Large intestine (tissue), 3 donors: ENCODE measurements at regions not wholly inside any gene's neighbourhood (a gene's known extent, or its start where the extent isn't known, plus 50 kb on each side); places are given as distances from the start of the nearest gene placed in this dataset.
"Not testable (repeated sequence)": the region's sequence is repeated elsewhere in the genome, so short reads cannot be mapped to it uniquely, and the experiment has no call there.

Experiments
- DNase-seq, 2 donors: peaks; one replicate each; pipeline versions ENCODE4 v3.0.0 to v3.0.0-alpha.2; 2013
- H3K27ac ChIP-seq: one replicate; pipeline ENCODE4 v1.5.1; 2013; ENCODE audit warnings: low read length
- H3K27me3 ChIP-seq: 2 replicates; pipeline ENCODE4 v1.6.1; 2013; ENCODE audit warnings: low read length; ENCODE audit not compliant: control insufficient read depth, insufficient read depth
- H3K36me3 ChIP-seq: 2 replicates; pipeline ENCODE4 v1.6.1; 2013; ENCODE audit warnings: low read length; ENCODE audit not compliant: control insufficient read depth, insufficient read depth
- H3K4me1 ChIP-seq: one replicate; pipeline ENCODE4 v1.6.1; 2013; ENCODE audit warnings: low read length; ENCODE audit not compliant: control insufficient read depth, insufficient read depth
- H3K4me3 ChIP-seq: one replicate; pipeline ENCODE4 v1.5.1; 2013; ENCODE audit warnings: low read length
- H3K9me3 ChIP-seq: one replicate; pipeline ENCODE4 v1.6.1; 2013; ENCODE audit warnings: mild to moderate bottlenecking, low read depth, low read length, moderate library complexity; ENCODE audit not compliant: control insufficient read depth
- WGBS: methylation state at CpG from one replicate; pipeline ENCODE4 v1.1.5; 2013; ENCODE audit warnings: low lambda C conversion rate; ENCODE audit not compliant: insufficient coverage; 5-methylcytosine and 5-hydroxymethylcytosine counted together

- H3K36me3 ChIP-seq, result no peaks in the 10 kb centered on the region
- no peaks in the 10 kb centered on the region for H3K4me1 ChIP-seq
- no peaks in the 10 kb centered on the region for H3K27me3 ChIP-seq
- no peak for DNase-seq
- no peak overlapping the region for H3K4me3 ChIP-seq
- no peak overlapping the region for H3K27ac ChIP-seq
- no peaks in the 10 kb centered on the region for H3K9me3 ChIP-seq
Observed at GRCh38 chr17:53466733-53467132, 356.0 kb upstream of the KIF2B start.

- not testable (repeated sequence) for H3K36me3 ChIP-seq, H3K4me1 ChIP-seq, DNase-seq, H3K27me3 ChIP-seq, H3K27ac ChIP-seq, H3K9me3 ChIP-seq, H3K4me3 ChIP-seq
- 100% methylated on average over 1 of the region's 8 CpGs for WGBS
Observed at GRCh38 chr17:53464396-53464795, 358.3 kb upstream of the KIF2B start.

GRCh38 chr17:53463363-53463762 is 359.4 kb upstream of the KIF2B start:
- Histone ChIP-seq H3K27me3 (no peaks in the 10 kb centered on the region), H3K9me3 (no peaks in the 10 kb centered on the region), H3K27ac (no peak overlapping the region), H3K4me3 (no peak overlapping the region), H3K4me1 (no peaks in the 10 kb centered on the region), H3K36me3 (no peaks in the 10 kb centered on the region)
- no peak for DNase-seq
- WGBS, result 88% methylated on average over 1 of the region's 2 CpGs

GRCh38 chr17:53462393-53462811 is 360.3 kb upstream of the KIF2B start:
- DNase-seq, result no peak
- H3K9me3 ChIP-seq, result no peaks in the 10 kb centered on the region
- H3K27ac ChIP-seq, result no peak overlapping the region
- no peaks in the 10 kb centered on the region for H3K27me3 ChIP-seq
- no CpG with 5 or more reads among the region's 1 CpG for WGBS
- no peaks in the 10 kb centered on the region for H3K4me1 ChIP-seq
- no peaks in the 10 kb centered on the region for H3K36me3 ChIP-seq
- H3K4me3 ChIP-seq, result no peak overlapping the region

GRCh38 chr17:53455943-53456342 is 366.8 kb upstream of the KIF2B start:
- not testable (repeated sequence) for H3K9me3 ChIP-seq, H3K4me1 ChIP-seq, H3K36me3 ChIP-seq, DNase-seq, H3K4me3 ChIP-seq, H3K27ac ChIP-seq, H3K27me3 ChIP-seq
- 60% methylated on average over 1 of the region's 3 CpGs for WGBS

- Histone ChIP-seq H3K4me1 (no peaks in the 10 kb centered on the region), H3K27me3 (no peaks in the 10 kb centered on the region), H3K27ac (no peak overlapping the region), H3K4me3 (no peak overlapping the region), H3K36me3 (no peaks in the 10 kb centered on the region), H3K9me3 (no peaks in the 10 kb centered on the region)
- 7% methylated on average over 2 of the region's 2 CpGs for WGBS
- no peak for DNase-seq
Observed at GRCh38 chr17:53454337-53454736, 368.4 kb upstream of the KIF2B start.

- H3K4me3 ChIP-seq, result no peak overlapping the region
- WGBS, result 53% methylated on average over 3 of the region's 4 CpGs
- H3K36me3 ChIP-seq, result no peaks in the 10 kb centered on the region
- H3K27me3 ChIP-seq, result no peaks in the 10 kb centered on the region
- no peaks in the 10 kb centered on the region for H3K4me1 ChIP-seq
- DNase-seq, result no peak
- no peak overlapping the region for H3K27ac ChIP-seq
- no peaks in the 10 kb centered on the region for H3K9me3 ChIP-seq
Observed at GRCh38 chr17:53449324-53449723, 373.4 kb upstream of the KIF2B start.

- Histone ChIP-seq H3K9me3 (no peaks in the 10 kb centered on the region), H3K36me3 (no peaks in the 10 kb centered on the region), H3K4me3 (no peak overlapping the region), H3K4me1 (no peaks in the 10 kb centered on the region), H3K27me3 (no peaks in the 10 kb centered on the region), H3K27ac (no peak overlapping the region)
- DNase-seq, result no peak
- WGBS, result no CpG with 5 or more reads among the region's 1 CpG
Observed at GRCh38 chr17:53428913-53429312, 393.8 kb upstream of the KIF2B start.

GRCh38 chr17:53426505-53426904 is 396.2 kb upstream of the KIF2B start:
- H3K27me3 ChIP-seq, result no peaks in the 10 kb centered on the region
- DNase-seq, result no peak
- no peak overlapping the region for H3K27ac ChIP-seq
- H3K9me3 ChIP-seq, result no peaks in the 10 kb centered on the region
- no peak overlapping the region for H3K4me3 ChIP-seq
- no peaks in the 10 kb centered on the region for H3K36me3 ChIP-seq
- 100% methylated on average over 1 of the region's 3 CpGs for WGBS
- H3K4me1 ChIP-seq, result no peaks in the 10 kb centered on the region

GRCh38 chr17:53420035-53420641 is 402.6 kb upstream of the KIF2B start:
- 100% methylated on average over 1 of the region's 4 CpGs for WGBS
- no peak for DNase-seq
- H3K36me3 ChIP-seq, result no peaks in the 10 kb centered on the region

GRCh38 chr17:53409588-53409987 is 413.1 kb upstream of the KIF2B start:
- Histone ChIP-seq H3K9me3 (no peaks in the 10 kb centered on the region), H3K27me3 (no peaks in the 10 kb centered on the region), H3K27ac (no peak overlapping the region), H3K36me3 (no peaks in the 10 kb centered on the region), H3K4me3 (no peak overlapping the region), H3K4me1 (no peaks in the 10 kb centered on the region)
- DNase-seq, result no peak
- 83% methylated on average over 2 of the region's 2 CpGs for whole genome bisulfite sequencing

More at GRCh38 chr17:53420035-53420641, 402.6 kb upstream of the KIF2B start:
- no peaks in the 10 kb centered on the region for H3K4me1 ChIP-seq
- no peak overlapping the region for H3K27ac ChIP-seq
- H3K9me3 ChIP-seq, result no peaks in the 10 kb centered on the region
- H3K4me3 ChIP-seq, result no peak overlapping the region
- H3K27me3 ChIP-seq, result no peaks in the 10 kb centered on the region
